K562 (cell line): ENCODE measurements at regions not wholly inside any gene's neighbourhood (a gene's known extent, or its start where the extent isn't known, plus 50 kb on each side); places are given as distances from the start of the nearest gene placed in this dataset.

ENCODE experiments used
- ATAC-seq: fragments of 200-7000 bp; cut with Tn5 transposase; 3 replicates; pipeline ENCODE4 v1.9.1; 2020; ENCODE audit warnings: moderate library complexity
- BruUV-seq: library from RNA; stranded (reverse); fragments of 400-500 nt; replicated peaks from 2 replicates; lab custom pipeline; 2021; lab: Mats Ljungman, UMichigan
- CTCF ChIA-PET: fragments of 300-600 bp; formaldehyde crosslinking; extraction: SDS; loops from one replicate; lab custom pipeline; 2021; ENCODE audit warnings: low intra/inter-chr PET ratio; lab: Yijun Ruan, JAX
- POLR2A ChIA-PET: fragments of 300-600, 350-650 bp; sonication (Branson Sonifier 250); formaldehyde crosslinking; extraction: SDS; loops from one replicate; lab custom pipeline; 2021; ENCODE audit warnings: antibody characterized with exemption, inconsistent platforms; lab: Yijun Ruan, JAX
- DNase-seq, 4 experiments: peaks; one replicate each; pipeline versions ENCODE4 v3.0.0 to v3.0.0-alpha.2; 2011 to 2018; ENCODE audit warnings: low spot score in 3 of 4, mixed read lengths in 3 of 4; ENCODE audit errors: extremely low read depth in 1 of 4
- FAIRE-seq: peaks from 2 replicates; lab custom pipeline; 2011; peaks lifted over from hg19 to GRCh38; lab: Jason Lieb, UNC
- H2AFZ ChIP-seq: 2 replicates; pipeline ENCODE4 v1.6.0; 2011; ENCODE audit warnings: low read depth, low read length, control low read depth, inconsistent platforms
- H3K27ac ChIP-seq: fragments of 200-600 bp; 3 replicates; pipeline ENCODE4 v1.8.0; 2011; ENCODE audit warnings: low read depth, mild to moderate bottlenecking, control low read depth, inconsistent platforms, low read length, moderate library complexity, mixed read lengths; ENCODE audit errors: extremely low read depth
- H3K27me3 ChIP-seq, 2 experiments: fragments of 300-600 bp in 1 of 2; 2 replicates in 1 of 2; 3 replicates in 1 of 2; pipeline versions ENCODE4 v1.6.0 to v1.8.0; 2011; ENCODE audit warnings: inconsistent platforms in 2 of 2, low read length in 2 of 2, mild to moderate bottlenecking in 1 of 2, mixed read lengths in 1 of 2, moderate library complexity in 1 of 2; ENCODE audit not compliant: control insufficient read depth in 2 of 2, insufficient read depth in 2 of 2
- H3K36me3 ChIP-seq: fragments of 300-600 bp; 3 replicates; pipeline ENCODE4 v1.8.0; 2011; ENCODE audit warnings: mild to moderate bottlenecking, low read length, inconsistent platforms; ENCODE audit not compliant: control insufficient read depth, insufficient read depth
- H3K4me1 ChIP-seq, 2 experiments: fragments of 200-600 bp in 1 of 2; replicated peaks in 1 of 2; 2 replicates in 1 of 2; 3 replicates in 1 of 2; pipeline versions ENCODE4 v1.5.1 to v1.8.0; 2011; ENCODE audit warnings: inconsistent platforms in 2 of 2, low read length in 2 of 2, mild to moderate bottlenecking in 1 of 2, mixed read lengths in 1 of 2, moderate library complexity in 1 of 2; ENCODE audit not compliant: control insufficient read depth in 2 of 2, insufficient read depth in 2 of 2
- H3K4me2 ChIP-seq: 2 replicates; pipeline ENCODE4 v1.6.1; 2011; ENCODE audit warnings: low read length, control low read depth, inconsistent platforms, mixed read lengths; ENCODE audit not compliant: insufficient read depth
- H3K4me3 ChIP-seq: fragments of 200-600 bp; sonication (generic), shearing (Covaris generic); 2 replicates; pipeline ENCODE4 v1.5.1; 2016; ENCODE audit warnings: control low read depth, inconsistent platforms
- H3K79me2 ChIP-seq: fragments of 200-600 bp; 3 replicates; pipeline ENCODE4 v1.8.0; 2011; ENCODE audit warnings: low read length, inconsistent platforms; ENCODE audit not compliant: control insufficient read depth, insufficient read depth
- H3K9ac ChIP-seq, 2 experiments: 2 replicates each; pipeline versions ENCODE4 v1.6.0 to v1.6.1; 2011; ENCODE audit warnings: low read depth in 2 of 2, low read length in 2 of 2, control low read depth in 1 of 2, inconsistent platforms in 1 of 2, mild to moderate bottlenecking in 1 of 2, mixed read lengths in 1 of 2; ENCODE audit not compliant: insufficient read depth in 1 of 2
- H3K9me1 ChIP-seq: one replicate; pipeline ENCODE4 v1.6.0; 2011; ENCODE audit warnings: inconsistent platforms, mild to moderate bottlenecking, low read length, moderate library complexity; ENCODE audit not compliant: control insufficient read depth, insufficient read depth
- H3K9me3 ChIP-seq: replicated peaks from 2 replicates; pipeline ENCODE4 v1.5.1; 2011; ENCODE audit warnings: low read depth, low read length, inconsistent platforms; ENCODE audit not compliant: control insufficient read depth, insufficient read depth
- H4K20me1 ChIP-seq: replicated peaks from 2 replicates; pipeline ENCODE4 v1.6.1; 2011; ENCODE audit warnings: low read length, inconsistent platforms, mixed read lengths; ENCODE audit not compliant: control insufficient read depth, insufficient read depth
- CHAMP1 ChIP-seq: fragments of 450-650 bp; IDR thresholded peaks from 2 replicates; pipeline ENCODE4 v1.6.1; 2016; ENCODE audit warnings: mild to moderate bottlenecking
- EP300 ChIP-seq: IDR thresholded peaks from 2 replicates; pipeline ENCODE4 v1.6.1; 2012; ENCODE audit warnings: low read length, improper control_type of control experiment
- GTF3C2 ChIP-seq: IDR thresholded peaks from 3 replicates; pipeline ENCODE4 v1.6.1; 2011; ENCODE audit warnings: borderline replicate concordance, mild to moderate bottlenecking, moderate library complexity; ENCODE audit not compliant: insufficient read length; ENCODE audit errors: extremely low read depth
- HIVEP1 ChIP-seq: fragments of 250-450 bp; sonication (Bioruptor Pico); IDR thresholded peaks from 2 replicates; pipeline ENCODE4 v1.4.0; 2020; ENCODE audit warnings: mild to moderate bottlenecking
- IRF2 ChIP-seq: sonication (generic); formaldehyde crosslinking; IDR thresholded peaks from 2 replicates; pipeline ENCODE4 v1.8.1; 2022; ENCODE audit warnings: mild to moderate bottlenecking, missing genetic modification reagents
- MLLT1 ChIP-seq, 2 experiments: fragments of 450-650 bp; IDR thresholded peaks; 2 replicates each; pipeline ENCODE4 v1.6.1; 2016
- MYNN ChIP-seq, 2 experiments: sonication (generic); formaldehyde crosslinking in 1 of 2; IDR thresholded peaks; 2 replicates each; pipeline versions ENCODE4 v1.5.0 to v1.6.1; 2016 to 2020; ENCODE audit warnings: antibody characterized with exemption in 1 of 2, missing genetic modification reagents in 1 of 2
- POLR2A ChIP-seq: fragments of 450-650 bp; conservative IDR thresholded peaks from 2 replicates; pipeline ENCODE4 v1.6.1; 2016
- POLR2B ChIP-seq: fragments of 450-650 bp; IDR thresholded peaks from 2 replicates; pipeline ENCODE4 v1.6.1; 2018; ENCODE audit warnings: low read depth; ENCODE audit not compliant: partially characterized antibody
- RCOR1 ChIP-seq, 2 experiments: IDR thresholded peaks; 2 replicates each; pipeline ENCODE4 v1.6.1; 2012; ENCODE audit warnings: low read depth in 2 of 2, low read length in 2 of 2, borderline replicate concordance in 1 of 2, improper control_type of control experiment in 1 of 2
- RFX1 ChIP-seq: fragments of 450-650 bp; IDR thresholded peaks from 2 replicates; pipeline ENCODE4 v1.6.1; 2016; ENCODE audit warnings: mild to moderate bottlenecking, moderate library complexity
- STAT5B ChIP-seq: fragments of 250-450 bp; sonication (Bioruptor Pico); IDR thresholded peaks from 2 replicates; pipeline ENCODE4 v1.8.0; 2021; ENCODE audit warnings: mild to moderate bottlenecking, inconsistent platforms
- SUPT5H ChIP-seq: fragments of 450-650 bp; IDR thresholded peaks from 2 replicates; pipeline ENCODE4 v1.6.1; 2016
- ZNF217 ChIP-seq: sonication (generic); formaldehyde crosslinking; IDR thresholded peaks from 2 replicates; pipeline ENCODE4 v1.8.0; 2022; ENCODE audit warnings: mild to moderate bottlenecking, missing genetic modification reagents
- ZNF324 ChIP-seq: fragments of 250-450 bp; sonication (Bioruptor Pico); IDR thresholded peaks from 2 replicates; pipeline ENCODE4 v1.4.0; 2020; ENCODE audit warnings: mild to moderate bottlenecking
- WGBS: fragments of 100-300 bp; shearing (Covaris generic); methylation state at CpG from one replicate; pipeline ENCODE4 v1.1.6; 2016; ENCODE audit warnings: low coverage, mixed read lengths; ENCODE audit not compliant: insufficient coverage; ENCODE audit errors: missing lambda C conversion rate; 5-methylcytosine and 5-hydroxymethylcytosine counted together
- in situ Hi-C: fragments of 300-500 bp; cut with MboI; formaldehyde crosslinking; loops from 4 replicates; pipeline ENCODE4 v1.15.0; 2018; ENCODE audit warnings: inconsistent platforms, mixed read lengths
- intact Hi-C: fragments of 100-400 bp; cut with micrococcal nuclease; formaldehyde crosslinking; loops from 2 replicates; pipeline ENCODE4 v1.14.2; 2022
- TF ChIP-seq, protein P1 (sequence below): fragments of 450-650 bp; IDR thresholded peaks from 2 replicates; pipeline ENCODE4 v1.6.1; 2016

- H3K9ac ChIP-seq, result 0 out of 4 replicates have a peak overlapping the region, but pooled peaks of 1 of the 2 experiments have one; percentile 4
- FAIRE-seq (no peak), DNase-seq (peak in 3 of 4 experiments; percentile 37 to 52 (median 44)), ATAC-seq (peak; percentile 56)
- 29% methylated on average over 3 of the region's 3 CpGs for WGBS
- in situ Hi-C loops (no loop called here), intact Hi-C loops (no loop called here)
- H4K20me1 ChIP-seq, result peaks cover 90% of the 10 kb centered on the region
- no peak overlapping the region for H3K4me3 ChIP-seq
- peaks cover 100% of the 10 kb centered on the region for H3K79me2 ChIP-seq
- peaks cover 16 to 76% of the 10 kb centered on the region in 2 experiments for H3K4me1 ChIP-seq
- H3K27ac ChIP-seq, result peak overlapping the region; percentile 3; the same call in 1 of the 3 replicates
- peaks cover 86% of the 10 kb centered on the region for H3K36me3 ChIP-seq
- peaks cover 27% of the 10 kb centered on the region for H3K9me1 ChIP-seq
- no peak overlapping the region for H2AFZ ChIP-seq
- POLR2A ChIA-PET, result interaction anchor here (0.6 to 3.0 kb wide), 5 partner anchors 9 to 262 kb away, joined by 3 to 10 read pairs (median 4); no protein-coding TSS in a partner anchor
- BruUV-seq, result no TSS peak
- H3K4me2 ChIP-seq, result peak overlapping the region; percentile 54
- no peak for TF ChIP-seq ZNF324 (CRISPR knock-in tag)
- TF ChIP-seq POLR2A, result peak; percentile 38; the same call in 1 of the 2 replicates
- no peak for TF ChIP-seq GTF3C2
- TF ChIP-seq IRF2 (CRISPR knock-in tag), result no peak
- TF ChIP-seq SUPT5H, result peak; percentile 49; the same call in 1 of the 2 replicates
- TF ChIP-seq, protein P1, sequence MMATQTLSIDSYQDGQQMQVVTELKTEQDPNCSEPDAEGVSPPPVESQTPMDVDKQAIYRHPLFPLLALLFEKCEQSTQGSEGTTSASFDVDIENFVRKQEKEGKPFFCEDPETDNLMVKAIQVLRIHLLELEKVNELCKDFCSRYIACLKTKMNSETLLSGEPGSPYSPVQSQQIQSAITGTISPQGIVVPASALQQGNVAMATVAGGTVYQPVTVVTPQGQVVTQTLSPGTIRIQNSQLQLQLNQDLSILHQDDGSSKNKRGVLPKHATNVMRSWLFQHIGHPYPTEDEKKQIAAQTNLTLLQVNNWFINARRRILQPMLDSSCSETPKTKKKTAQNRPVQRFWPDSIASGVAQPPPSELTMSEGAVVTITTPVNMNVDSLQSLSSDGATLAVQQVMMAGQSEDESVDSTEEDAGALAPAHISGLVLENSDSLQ, result peak; percentile 78
- peak; percentile 66; the same call in 1 of the 2 replicates for TF ChIP-seq MYNN (IDR thresholded peaks at IDR 0.05)
- 0 out of 2 replicates have a peak, but pooled peaks have one; percentile 9 for TF ChIP-seq MYNN (CRISPR knock-in tag; IDR thresholded peaks at IDR 0.05)
- no peak for TF ChIP-seq EP300
- TF ChIP-seq MLLT1 (IDR thresholded peaks at IDR 0.05), result no peak
- TF ChIP-seq ZNF217 (CRISPR knock-in tag), result no peak
- peak; percentile 88 for TF ChIP-seq RFX1
- TF ChIP-seq RCOR1 (IDR thresholded peaks at IDR 0.05; ENCODE audit: borderline replicate concordance in 1 of 2, low read depth in 2 of 2, low read length in 2 of 2), result 0 out of 4 replicates have a peak, but pooled peaks of 1 of the 2 experiments have one; percentile 25
- TF ChIP-seq HIVEP1 (CRISPR knock-in tag), result no peak
- peak; percentile 20 for TF ChIP-seq POLR2B
- no peak for TF ChIP-seq STAT5B
- TF ChIP-seq CHAMP1, result no peak
- CTCF ChIA-PET, result no interaction called here
- H3K27me3 ChIP-seq, result no peaks in the 10 kb centered on the region
- H3K9me3 ChIP-seq, result no peaks in the 10 kb centered on the region
These were observed 708.2 kb downstream of the UQCRFS1 start for GRCh38 chr19:28504727-28505126.
